ENCODE measurements at regions not wholly inside any gene's neighbourhood (a gene's known extent, or its start where the extent isn't known, plus 50 kb on each side); places are given as distances from the start of the nearest gene placed in this dataset.

DNA sequence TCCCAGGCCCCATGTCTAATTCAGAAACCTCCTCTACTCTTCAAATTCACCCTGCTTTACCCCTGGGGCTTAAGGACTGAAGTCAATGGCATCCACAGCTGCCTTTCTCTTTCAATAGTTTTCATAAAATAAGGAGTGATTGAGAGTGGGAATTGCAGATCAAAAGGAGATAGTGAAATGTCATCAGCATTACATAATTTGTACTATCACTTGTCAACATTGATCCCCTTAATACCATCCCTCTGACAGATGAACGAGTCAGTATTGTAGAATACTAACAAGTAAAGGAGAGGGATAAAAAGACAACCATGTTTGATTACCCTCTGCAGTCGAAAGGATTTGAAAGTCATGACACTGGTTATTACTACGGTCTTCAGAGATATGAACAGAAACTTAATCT lies 212.4 kb downstream of the TMEM114 start:
- no peak for DNase-seq
- Mint-ChIP-seq H3K36me3 (ENCODE audit: low read depth) (no peaks in the 10 kb centered on the region), H3K4me3 (no peak overlapping the region), H3K4me1 (no peaks in the 10 kb centered on the region), H3K27ac (no peak overlapping the region), H3K27me3 (no peaks in the 10 kb centered on the region), H3K9me3 (peaks cover 11% of the 10 kb centered on the region)
- ChIA-PET POLR2A (no interaction called here), CTCF (no interaction called here)

DNA sequence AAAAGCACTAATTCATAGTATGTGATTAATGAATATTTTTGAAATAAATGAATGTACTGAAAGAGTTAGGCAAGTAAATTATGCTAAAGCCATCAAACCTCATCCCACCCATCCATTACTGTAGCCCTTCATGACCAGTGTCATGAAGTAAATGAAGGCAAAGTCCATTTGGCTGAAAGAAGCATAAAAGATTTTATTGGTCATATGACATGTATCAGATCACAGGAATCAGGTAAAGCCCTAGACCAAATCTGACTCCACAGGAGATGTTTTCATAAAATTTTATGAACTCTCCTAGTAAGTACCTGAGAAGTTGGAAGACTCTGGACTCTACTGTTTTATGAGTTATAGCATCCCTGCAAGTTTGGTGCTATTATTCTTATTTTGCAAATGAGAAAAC lies 213.5 kb downstream of the TMEM114 start:
- POLR2A ChIA-PET = no interaction called here
- Mint-ChIP-seq H3K4me3 (no peak overlapping the region), H3K36me3 (ENCODE audit: low read depth) (no peaks in the 10 kb centered on the region), H3K4me1 (no peaks in the 10 kb centered on the region), H3K9me3 (peaks cover 15% of the 10 kb centered on the region), H3K27ac (no peak overlapping the region), H3K27me3 (no peaks in the 10 kb centered on the region)
- DNase-seq = no peak
- CTCF ChIA-PET = no interaction called here

GRCh38 chr16:8376430-8376829 lies 213.9 kb downstream of the TMEM114 start:
- H3K36me3 Mint-ChIP-seq (ENCODE audit: low read depth) = no peaks in the 10 kb centered on the region
- no peaks in the 10 kb centered on the region for H3K27me3 Mint-ChIP-seq
- ChIA-PET POLR2A (no interaction called here), CTCF (no interaction called here)
- no peak overlapping the region for H3K4me3 Mint-ChIP-seq
- H3K4me1 Mint-ChIP-seq = no peaks in the 10 kb centered on the region
- no peak for DNase-seq
- H3K27ac Mint-ChIP-seq = no peak overlapping the region
- H3K9me3 Mint-ChIP-seq = peaks cover 15% of the 10 kb centered on the region

- ChIA-PET CTCF (no interaction called here), POLR2A (no interaction called here)
- H3K27ac Mint-ChIP-seq = no peak overlapping the region
- H3K9me3 Mint-ChIP-seq = peaks cover 15% of the 10 kb centered on the region
- no peak overlapping the region for H3K4me3 Mint-ChIP-seq
- H3K36me3 Mint-ChIP-seq (ENCODE audit: low read depth) = no peaks in the 10 kb centered on the region
- no peaks in the 10 kb centered on the region for H3K27me3 Mint-ChIP-seq
- no peaks in the 10 kb centered on the region for H3K4me1 Mint-ChIP-seq
- no peak for DNase-seq
Measured at GRCh38 chr16:8375232-8375587, 215.1 kb downstream of the TMEM114 start.

GRCh38 chr16:8374586-8375231 lies 215.6 kb downstream of the TMEM114 start:
- no peak for DNase-seq
- Mint-ChIP-seq H3K36me3 (ENCODE audit: low read depth) (no peaks in the 10 kb centered on the region), H3K27me3 (no peaks in the 10 kb centered on the region), H3K9me3 (peaks cover 15% of the 10 kb centered on the region), H3K4me1 (no peaks in the 10 kb centered on the region), H3K4me3 (no peak overlapping the region), H3K27ac (no peak overlapping the region)
- CTCF ChIA-PET = no interaction called here
- POLR2A ChIA-PET = no interaction called here

GRCh38 chr16:8373676-8374431 lies 216.5 kb downstream of the TMEM114 start:
- no peaks in the 10 kb centered on the region for H3K27me3 Mint-ChIP-seq
- DNase-seq = no peak
- POLR2A ChIA-PET = interaction anchor here (0.6 kb wide), 1 partner anchor 354 kb away, joined by 4 read pairs; no protein-coding TSS in a partner anchor
- no peak overlapping the region for H3K27ac Mint-ChIP-seq
- CTCF ChIA-PET = no interaction called here
- no peaks in the 10 kb centered on the region for H3K4me1 Mint-ChIP-seq
- H3K4me3 Mint-ChIP-seq = no peak overlapping the region
- H3K36me3 Mint-ChIP-seq (ENCODE audit: low read depth) = no peaks in the 10 kb centered on the region
- H3K9me3 Mint-ChIP-seq = peaks cover 11% of the 10 kb centered on the region

DNA sequence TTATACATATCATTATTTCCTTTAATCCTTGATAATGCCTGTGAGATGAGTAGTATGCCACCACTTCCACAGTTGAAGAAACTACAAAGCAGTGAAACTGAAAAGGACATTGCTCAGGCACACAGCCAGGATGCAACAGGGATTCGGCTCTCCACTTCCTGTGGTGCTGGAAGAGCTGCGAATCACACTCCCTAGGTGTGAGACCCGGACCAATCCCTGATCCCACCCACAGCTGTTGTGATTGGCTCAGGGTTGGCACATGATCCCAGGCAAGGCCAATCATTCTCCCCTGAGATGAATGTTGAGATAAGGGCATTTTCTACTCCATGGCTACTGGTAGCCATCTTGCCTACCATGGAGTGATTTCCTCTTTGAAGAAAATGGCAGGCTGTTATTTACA lies 218.2 kb downstream of the TMEM114 start:
- Mint-ChIP-seq H3K27ac (no peak overlapping the region), H3K27me3 (no peaks in the 10 kb centered on the region), H3K4me3 (no peak overlapping the region), H3K4me1 (no peaks in the 10 kb centered on the region), H3K36me3 (ENCODE audit: low read depth) (no peaks in the 10 kb centered on the region), H3K9me3 (peaks cover 10% of the 10 kb centered on the region)
- no peak for DNase-seq
- ChIA-PET CTCF (no interaction called here), POLR2A (no interaction called here)

DNA sequence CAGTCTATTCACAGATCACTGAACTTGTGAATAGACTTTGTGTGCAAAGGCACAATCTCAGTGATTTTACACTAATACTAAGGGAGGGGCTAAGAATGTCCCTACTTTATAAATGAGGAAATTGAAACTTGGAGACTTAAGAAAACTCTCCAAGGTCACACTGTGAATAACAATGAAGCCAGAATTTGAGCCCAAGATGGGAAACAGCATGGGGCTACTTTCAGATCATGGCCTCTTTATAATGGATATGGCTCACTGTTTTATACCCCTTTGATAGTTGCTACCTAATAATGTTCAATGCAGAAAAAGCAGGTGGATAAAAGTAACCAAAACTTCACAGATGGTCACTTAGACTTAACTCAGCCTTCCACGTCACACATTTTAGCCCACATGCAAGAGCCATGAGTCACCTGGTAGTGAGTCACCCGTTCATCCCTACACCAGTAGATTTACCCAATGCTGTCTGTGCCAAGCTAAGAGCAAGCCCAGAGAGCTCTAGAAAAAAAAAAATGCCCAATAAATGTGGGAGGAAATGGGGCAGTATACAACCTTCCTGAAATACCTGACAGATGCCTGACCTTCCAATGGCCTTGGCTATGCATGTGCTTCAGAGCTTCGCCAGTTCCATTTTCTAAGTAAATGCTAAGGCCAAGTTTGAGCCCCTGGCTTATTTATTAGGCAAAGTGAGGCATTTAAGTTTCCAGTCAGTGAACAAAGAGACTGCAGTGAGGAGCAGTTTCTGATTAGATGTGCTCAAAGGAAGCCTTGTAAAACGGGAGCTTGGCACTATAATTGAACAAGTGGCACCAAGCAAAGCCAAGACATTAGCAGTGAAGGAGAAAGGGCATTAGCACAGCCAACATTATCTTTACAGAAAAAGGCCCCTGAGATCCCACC lies 219.7 kb downstream of the TMEM114 start:
- Mint-ChIP-seq H3K9me3 (peaks cover 6% of the 10 kb centered on the region), H3K4me1 (no peaks in the 10 kb centered on the region), H3K36me3 (ENCODE audit: low read depth) (no peaks in the 10 kb centered on the region), H3K27me3 (no peaks in the 10 kb centered on the region), H3K4me3 (no peak overlapping the region), H3K27ac (no peak overlapping the region)
- ChIA-PET CTCF (no interaction called here), POLR2A (no interaction called here)
- no peak for DNase-seq

DNA sequence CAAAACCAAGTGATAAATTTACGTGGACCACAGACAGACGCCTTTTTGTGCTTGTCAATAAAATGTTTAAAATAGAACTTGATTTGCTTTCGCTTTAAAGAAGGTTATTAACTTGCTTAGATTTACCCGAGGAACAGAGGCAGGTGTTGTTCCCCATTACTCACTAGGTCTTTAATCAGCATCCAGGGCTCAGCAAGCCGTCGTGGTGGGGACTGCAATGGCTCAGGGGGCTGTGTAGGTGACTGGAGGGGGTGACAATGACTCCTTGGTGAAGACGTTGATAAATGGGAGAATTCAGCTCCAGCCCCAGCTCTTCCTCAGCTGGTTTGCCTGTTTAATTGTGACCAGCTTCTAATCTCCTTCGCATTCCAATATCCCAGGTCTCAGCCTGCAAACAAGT lies 231.4 kb downstream of the TMEM114 start:
- no peaks in the 10 kb centered on the region for H3K4me1 Mint-ChIP-seq
- CTCF ChIA-PET = no interaction called here
- no peaks in the 10 kb centered on the region for H3K36me3 Mint-ChIP-seq (ENCODE audit: low read depth)
- no peak for DNase-seq
- no peak overlapping the region for H3K4me3 Mint-ChIP-seq
- POLR2A ChIA-PET = no interaction called here
- H3K9me3 Mint-ChIP-seq = peaks cover 5% of the 10 kb centered on the region
- H3K27ac Mint-ChIP-seq = no peak overlapping the region
- H3K27me3 Mint-ChIP-seq = no peaks in the 10 kb centered on the region

DNA sequence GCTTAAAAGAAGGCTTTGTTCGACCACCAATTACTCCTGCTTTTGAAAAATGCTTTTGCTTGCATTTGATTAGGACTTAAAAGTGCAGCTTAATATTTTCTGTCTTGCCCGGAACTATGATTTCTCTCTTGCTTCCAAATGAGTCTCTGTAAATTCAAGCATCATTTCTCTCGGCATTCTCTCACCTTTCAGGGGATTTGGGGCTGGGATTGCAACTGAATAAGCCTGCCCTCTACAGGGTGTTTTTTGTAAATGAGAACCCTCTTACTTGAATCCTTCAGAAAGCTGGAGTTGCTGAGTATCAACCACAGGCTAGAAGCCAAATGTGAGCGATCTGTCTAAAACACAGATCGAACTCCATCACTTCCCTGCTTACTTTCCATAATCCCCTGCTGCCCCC lies 234.6 kb downstream of the TMEM114 start:
- ChIA-PET POLR2A (no interaction called here), CTCF (no interaction called here)
- H3K27me3 Mint-ChIP-seq = no peaks in the 10 kb centered on the region
- DNase-seq = no peak
- H3K27ac Mint-ChIP-seq = no peak overlapping the region
- H3K4me1 Mint-ChIP-seq = no peaks in the 10 kb centered on the region
- H3K36me3 Mint-ChIP-seq (ENCODE audit: low read depth) = no peaks in the 10 kb centered on the region
- no peak overlapping the region for H3K4me3 Mint-ChIP-seq
- peaks cover 11% of the 10 kb centered on the region for H3K9me3 Mint-ChIP-seq

- Mint-ChIP-seq H3K4me1 (no peaks in the 10 kb centered on the region), H3K4me3 (no peak overlapping the region), H3K9me3 (peaks cover 13% of the 10 kb centered on the region), H3K27me3 (no peaks in the 10 kb centered on the region), H3K36me3 (ENCODE audit: low read depth) (no peaks in the 10 kb centered on the region), H3K27ac (no peak overlapping the region)
- no peak for DNase-seq
- POLR2A ChIA-PET = no interaction called here
- CTCF ChIA-PET = no interaction called here
Measured at GRCh38 chr16:8346294-8346693, 244.0 kb downstream of the TMEM114 start.

DNA sequence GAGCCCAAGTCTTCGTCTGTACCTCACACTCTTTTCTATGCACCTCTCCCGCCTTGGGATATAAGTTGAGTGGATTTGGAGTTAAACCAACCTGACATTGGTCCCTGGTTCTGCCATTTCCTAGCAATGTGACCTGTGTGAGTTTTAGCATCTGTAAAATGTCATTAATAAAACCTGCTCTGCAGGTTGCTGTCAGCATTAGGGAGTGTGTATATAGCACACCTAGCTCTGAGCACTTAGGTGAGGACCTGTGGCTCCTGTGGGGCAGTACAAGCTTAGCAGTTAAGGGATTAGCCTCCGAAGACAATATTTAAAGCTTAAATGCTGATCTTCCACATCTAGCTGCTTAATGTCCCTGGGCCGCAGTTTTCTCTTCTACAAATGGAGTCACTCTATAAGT lies 248.0 kb downstream of the TMEM114 start:
- DNase-seq = no peak
- H3K4me3 Mint-ChIP-seq = no peak overlapping the region
- no peaks in the 10 kb centered on the region for H3K36me3 Mint-ChIP-seq (ENCODE audit: low read depth)
- ChIA-PET CTCF (no interaction called here), POLR2A (no interaction called here)
- no peaks in the 10 kb centered on the region for H3K27me3 Mint-ChIP-seq
- H3K27ac Mint-ChIP-seq = no peak overlapping the region
- H3K9me3 Mint-ChIP-seq = peaks cover 14% of the 10 kb centered on the region
- no peaks in the 10 kb centered on the region for H3K4me1 Mint-ChIP-seq

GRCh38 chr16:8330761-8331160 lies 259.6 kb downstream of the TMEM114 start:
- Mint-ChIP-seq H3K4me3 (no peak overlapping the region), H3K27ac (no peak overlapping the region), H3K4me1 (no peaks in the 10 kb centered on the region), H3K9me3 (peaks cover 15% of the 10 kb centered on the region), H3K36me3 (ENCODE audit: low read depth) (no peaks in the 10 kb centered on the region), H3K27me3 (no peaks in the 10 kb centered on the region)
- POLR2A ChIA-PET = no interaction called here
- CTCF ChIA-PET = no interaction called here
- DNase-seq = no peak

- Mint-ChIP-seq H3K27ac (no peak overlapping the region), H3K27me3 (no peaks in the 10 kb centered on the region), H3K9me3 (peaks cover 25% of the 10 kb centered on the region), H3K4me1 (no peaks in the 10 kb centered on the region), H3K36me3 (ENCODE audit: low read depth) (no peaks in the 10 kb centered on the region), H3K4me3 (no peak overlapping the region)
- no peak for DNase-seq
- ChIA-PET CTCF (no interaction called here), POLR2A (no interaction called here)
Measured at GRCh38 chr16:8326232-8326631, 264.1 kb downstream of the TMEM114 start.

Data from activated CD4-positive, alpha-beta memory T cell treated with anti-CD3 and anti-CD28 coated beads, Interleukin-2, amount 10 ng/mL, durations not matched to agents 7 days and 5 days (primary cell).